ENCODE measurements at regions not wholly inside any gene's neighbourhood (a gene's known extent, or its start where the extent isn't known, plus 50 kb on each side); places are given as distances from the start of the nearest gene placed in this dataset.

- no peaks in the 10 kb centered on the region for H3K9me2 ChIP-seq (replicated peaks; ENCODE audit: insufficient read depth)
- H4K20me1 ChIP-seq (ENCODE audit: insufficient read depth, poor library complexity, severe bottlenecking), result no peaks in the 10 kb centered on the region
- DNase-seq (ENCODE audit: low spot score), result no peak
- H3K4me2 ChIP-seq, result no peak overlapping the region
- TF ChIP-seq EZH2phosphoT487 (IDR thresholded peaks at IDR 0.05; ENCODE audit: low read depth, severe bottlenecking, unreplicated experiment), result no peak
- no peak for TF ChIP-seq CTCF (IDR thresholded peaks at IDR 0.05; ENCODE audit: poor library complexity)
- no peak for TF ChIP-seq EZH2 (IDR thresholded peaks at IDR 0.05; ENCODE audit: borderline replicate concordance)
- peaks cover 1% of the 10 kb centered on the region for H3K4me1 ChIP-seq (ENCODE audit: insufficient read depth)
- H3K4me3 ChIP-seq, result no peak overlapping the region
- no peaks in the 10 kb centered on the region for H3K27me3 ChIP-seq
- no peak overlapping the region for H2AFZ ChIP-seq
- no peaks in the 10 kb centered on the region for H3K9me3 ChIP-seq (ENCODE audit: low read depth)
- WGBS (ENCODE audit: low lambda C conversion rate, missing lambda C conversion rate), result 89% methylated on average over 13 of the region's 13 CpGs
- no peaks in the 10 kb centered on the region for H3K36me3 ChIP-seq (replicated peaks; ENCODE audit: insufficient read depth, low read depth)
- H3K79me2 ChIP-seq, result no peaks in the 10 kb centered on the region
- no peak overlapping the region for H3K27ac ChIP-seq
Measured at GRCh38 chr6:170044836-170045562, 245.9 kb downstream of the DLL1 start.

GRCh38 chr6:170043881-170044790, 246.7 kb downstream of the DLL1 start:
- no peaks in the 10 kb centered on the region for H3K9me3 ChIP-seq (ENCODE audit: low read depth)
- no peak for TF ChIP-seq EZH2phosphoT487 (IDR thresholded peaks at IDR 0.05; ENCODE audit: low read depth, severe bottlenecking, unreplicated experiment)
- no peak for TF ChIP-seq CTCF (IDR thresholded peaks at IDR 0.05; ENCODE audit: poor library complexity)
- TF ChIP-seq EZH2 (IDR thresholded peaks at IDR 0.05; ENCODE audit: borderline replicate concordance), result no peak
- H3K9me2 ChIP-seq (replicated peaks; ENCODE audit: insufficient read depth), result no peaks in the 10 kb centered on the region
- no peaks in the 10 kb centered on the region for H3K27me3 ChIP-seq
- H3K4me3 ChIP-seq, result no peak overlapping the region
- no peak overlapping the region for H3K27ac ChIP-seq
- H2AFZ ChIP-seq, result no peak overlapping the region
- no peak for DNase-seq (ENCODE audit: low spot score)
- WGBS (ENCODE audit: low lambda C conversion rate, missing lambda C conversion rate), result 85% methylated on average over 11 of the region's 11 CpGs
- H3K4me2 ChIP-seq, result no peak overlapping the region
- H3K79me2 ChIP-seq, result no peaks in the 10 kb centered on the region
- H3K4me1 ChIP-seq (ENCODE audit: insufficient read depth), result no peaks in the 10 kb centered on the region
- no peaks in the 10 kb centered on the region for H4K20me1 ChIP-seq (ENCODE audit: insufficient read depth, poor library complexity, severe bottlenecking)
- H3K36me3 ChIP-seq (replicated peaks; ENCODE audit: insufficient read depth, low read depth), result no peaks in the 10 kb centered on the region

DNA sequence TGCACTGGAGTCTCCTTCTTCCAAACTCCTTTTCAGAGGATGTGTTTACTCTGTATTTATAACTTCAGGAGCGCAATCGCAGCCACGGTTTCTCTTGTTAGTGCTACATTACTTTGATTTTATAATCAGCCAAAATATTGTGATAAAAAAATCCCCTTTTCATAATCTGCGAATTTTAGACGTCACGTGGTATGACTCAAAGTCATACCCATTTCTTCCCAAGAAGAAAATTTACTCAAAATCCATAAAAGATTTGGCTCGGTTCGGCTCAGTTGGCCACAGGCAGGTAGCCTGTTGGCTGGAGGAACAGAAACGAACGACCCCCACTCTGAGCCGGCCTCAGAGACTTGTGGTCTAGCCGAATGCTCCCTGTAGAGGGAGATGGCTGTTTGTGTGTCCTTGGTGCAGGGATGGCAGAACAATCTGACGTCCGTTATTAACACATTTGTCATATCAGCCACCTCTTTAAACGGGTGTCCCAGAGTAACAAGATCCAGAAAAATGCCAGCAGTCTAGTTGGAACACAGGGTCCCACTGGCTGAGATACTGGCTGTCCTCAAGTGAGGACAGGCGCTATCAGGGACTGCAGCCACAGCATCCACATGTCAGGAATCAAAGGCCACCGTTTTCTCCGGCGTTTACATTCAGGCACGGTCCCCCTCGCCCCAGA, 247.6 kb downstream of the DLL1 start:
- H3K36me3 ChIP-seq (replicated peaks; ENCODE audit: insufficient read depth, low read depth), result no peaks in the 10 kb centered on the region
- WGBS (ENCODE audit: low lambda C conversion rate, missing lambda C conversion rate), result 81% methylated on average over 21 of the region's 21 CpGs
- no peaks in the 10 kb centered on the region for H3K9me3 ChIP-seq (ENCODE audit: low read depth)
- H4K20me1 ChIP-seq (ENCODE audit: insufficient read depth, poor library complexity, severe bottlenecking), result no peaks in the 10 kb centered on the region
- no peak overlapping the region for H3K4me2 ChIP-seq
- H3K4me1 ChIP-seq (ENCODE audit: insufficient read depth), result no peaks in the 10 kb centered on the region
- H3K79me2 ChIP-seq, result no peaks in the 10 kb centered on the region
- H3K4me3 ChIP-seq, result no peak overlapping the region
- H2AFZ ChIP-seq, result no peak overlapping the region
- H3K9me2 ChIP-seq (replicated peaks; ENCODE audit: insufficient read depth), result no peaks in the 10 kb centered on the region
- no peak overlapping the region for H3K27ac ChIP-seq
- no peaks in the 10 kb centered on the region for H3K27me3 ChIP-seq
- TF ChIP-seq EZH2phosphoT487 (IDR thresholded peaks at IDR 0.05; ENCODE audit: low read depth, severe bottlenecking, unreplicated experiment) (no peak), CTCF (IDR thresholded peaks at IDR 0.05; ENCODE audit: poor library complexity) (no peak), EZH2 (IDR thresholded peaks at IDR 0.05; ENCODE audit: borderline replicate concordance) (no peak)
- DNase-seq (ENCODE audit: low spot score), result no peak
